ENCODE measurements at regions not wholly inside any gene's neighbourhood (a gene's known extent, or its start where the extent isn't known, plus 50 kb on each side); places are given as distances from the start of the nearest gene placed in this dataset.
"Not testable (repeated sequence)": the region's sequence is repeated elsewhere in the genome, so short reads cannot be mapped to it uniquely, and the experiment has no call there.

- H3K4me1 ChIP-seq (ENCODE audit: control insufficient read depth in 1 of 2, insufficient read depth in 2 of 2, low read length in 2 of 2); H3K9me2 ChIP-seq (ENCODE audit: insufficient read depth); DNase-seq (ENCODE audit: low read depth, low spot score); H4K20me1 ChIP-seq (ENCODE audit: insufficient read depth); H3K4me3 ChIP-seq (replicated peaks in 1 of 2; ENCODE audit: low read depth in 1 of 2, low read length in 2 of 2); H2AFZ ChIP-seq (ENCODE audit: low read depth, low read length, poor library complexity, severe bottlenecking); H3K9ac ChIP-seq (ENCODE audit: low read length); H3K4me2 ChIP-seq (ENCODE audit: low read length); H3K27ac ChIP-seq (ENCODE audit: low read depth, low read length); POLR2A ChIA-PET; H3K9me3 ChIP-seq (ENCODE audit: control insufficient read depth in 1 of 2, insufficient read depth in 1 of 2, low read depth in 1 of 2, low read length in 2 of 2); BruUV-seq (replicated peaks); CTCF ChIA-PET; H3K79me2 ChIP-seq (ENCODE audit: insufficient read depth, low read length); intact Hi-C loops (cut with micrococcal nuclease); H3K36me3 ChIP-seq (ENCODE audit: control insufficient read depth in 1 of 2, insufficient read depth in 2 of 2, low read length in 2 of 2); ATAC-seq: not testable (repeated sequence)
- peaks cover 49% of the 10 kb centered on the region for H3K27me3 ChIP-seq (ENCODE audit: insufficient read depth, low read length)
- RAD21 ChIA-PET (ENCODE audit: low non-redundant PET in 1 of 2, low total read pairs in 2 of 2, uncharacterized antibody in 2 of 2, unreplicated experiment in 2 of 2): interaction anchor here in 1 of 2 experiments (0.6 kb wide), 1 partner anchor 166 kb away, joined by 3 read pairs; no protein-coding TSS in a partner anchor
These were observed 94.3 kb downstream of the MRM1 start for GRCh38 chr17:36695710-36696109.

GRCh38 chr17:36696805-36697204 lies 95.4 kb downstream of the MRM1 start:
- Histone ChIP-seq H4K20me1 (ENCODE audit: insufficient read depth) (no peaks in the 10 kb centered on the region), H3K4me3 (replicated peaks in 1 of 2; ENCODE audit: low read depth in 1 of 2, low read length in 2 of 2) (no peak overlapping the region), H2AFZ (ENCODE audit: low read depth, low read length, poor library complexity, severe bottlenecking) (no peak overlapping the region), H3K36me3 (ENCODE audit: control insufficient read depth in 1 of 2, insufficient read depth in 2 of 2, low read length in 2 of 2) (no peaks in the 10 kb centered on the region), H3K9me3 (ENCODE audit: control insufficient read depth in 1 of 2, insufficient read depth in 1 of 2, low read depth in 1 of 2, low read length in 2 of 2) (no peaks in the 10 kb centered on the region), H3K4me1 (ENCODE audit: control insufficient read depth in 1 of 2, insufficient read depth in 2 of 2, low read length in 2 of 2) (no peaks in the 10 kb centered on the region), H3K79me2 (ENCODE audit: insufficient read depth, low read length) (no peaks in the 10 kb centered on the region), H3K9ac (ENCODE audit: low read length) (no peak overlapping the region), H3K9me2 (ENCODE audit: insufficient read depth) (no peaks in the 10 kb centered on the region), H3K27me3 (ENCODE audit: insufficient read depth, low read length) (peaks cover 42% of the 10 kb centered on the region), H3K27ac (ENCODE audit: low read depth, low read length) (no peak overlapping the region), H3K4me2 (ENCODE audit: low read length) (no peak overlapping the region)
- intact Hi-C loops (cut with micrococcal nuclease): no loop called here
- ATAC-seq (no peak), DNase-seq (ENCODE audit: low read depth, low spot score) (no peak)
- no TSS peak for BruUV-seq (replicated peaks)
- RAD21 ChIA-PET (ENCODE audit: low non-redundant PET in 1 of 2, low total read pairs in 2 of 2, uncharacterized antibody in 2 of 2, unreplicated experiment in 2 of 2): no interaction called here
- CTCF ChIA-PET: no interaction called here
- POLR2A ChIA-PET: no interaction called here
- no peak for TF ChIP-seq ZNF274 (IDR thresholded peaks at IDR 0.05; ENCODE audit: low read depth, low read length)
- TF ChIP-seq CTCF (IDR thresholded peaks at IDR 0.05 in 2 of 3, conservative IDR thresholded peaks at IDR 0.05 in 1 of 3; ENCODE audit: borderline replicate concordance in 1 of 3, insufficient read depth in 1 of 3, low read depth in 2 of 3, low read length in 2 of 3): no peak
- no peak for TF ChIP-seq SRF (IDR thresholded peaks at IDR 0.05; ENCODE audit: low read depth)
- no peak for TF ChIP-seq REST (IDR thresholded peaks at IDR 0.05; ENCODE audit: low read depth)
- TF ChIP-seq CEBPB (IDR thresholded peaks at IDR 0.05; ENCODE audit: low read depth): no peak
- TF ChIP-seq POLR2AphosphoS5 (IDR thresholded peaks at IDR 0.05; ENCODE audit: low read depth, low read length): no peak
- TF ChIP-seq MAX (IDR thresholded peaks at IDR 0.05): no peak
- TF ChIP-seq, protein P1, sequence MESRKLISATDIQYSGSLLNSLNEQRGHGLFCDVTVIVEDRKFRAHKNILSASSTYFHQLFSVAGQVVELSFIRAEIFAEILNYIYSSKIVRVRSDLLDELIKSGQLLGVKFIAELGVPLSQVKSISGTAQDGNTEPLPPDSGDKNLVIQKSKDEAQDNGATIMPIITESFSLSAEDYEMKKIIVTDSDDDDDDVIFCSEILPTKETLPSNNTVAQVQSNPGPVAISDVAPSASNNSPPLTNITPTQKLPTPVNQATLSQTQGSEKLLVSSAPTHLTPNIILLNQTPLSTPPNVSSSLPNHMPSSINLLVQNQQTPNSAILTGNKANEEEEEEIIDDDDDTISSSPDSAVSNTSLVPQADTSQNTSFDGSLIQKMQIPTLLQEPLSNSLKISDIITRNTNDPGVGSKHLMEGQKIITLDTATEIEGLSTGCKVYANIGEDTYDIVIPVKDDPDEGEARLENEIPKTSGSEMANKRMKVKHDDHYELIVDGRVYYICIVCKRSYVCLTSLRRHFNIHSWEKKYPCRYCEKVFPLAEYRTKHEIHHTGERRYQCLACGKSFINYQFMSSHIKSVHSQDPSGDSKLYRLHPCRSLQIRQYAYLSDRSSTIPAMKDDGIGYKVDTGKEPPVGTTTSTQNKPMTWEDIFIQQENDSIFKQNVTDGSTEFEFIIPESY (IDR thresholded peaks at IDR 0.05; ENCODE audit: extremely low read depth, insufficient replicate concordance, low read length): no peak
- TF ChIP-seq YY1 (IDR thresholded peaks at IDR 0.05; ENCODE audit: extremely low read depth, insufficient replicate concordance, low read depth, low read length): no peak
- no peak for TF ChIP-seq JUND (IDR thresholded peaks at IDR 0.05)
- no peak for TF ChIP-seq ZFX (IDR thresholded peaks at IDR 0.05)
- TF ChIP-seq EZH2 (IDR thresholded peaks at IDR 0.05): no peak
- no peak for TF ChIP-seq CBX3 (IDR thresholded peaks at IDR 0.05; ENCODE audit: low read depth)
- no peak for TF ChIP-seq ELF1 (IDR thresholded peaks at IDR 0.05; ENCODE audit: borderline replicate concordance, low read depth)
